ENCODE measurements at regions not wholly inside any gene's neighbourhood (a gene's known extent, or its start where the extent isn't known, plus 50 kb on each side); places are given as distances from the start of the nearest gene placed in this dataset.

- no peak overlapping the region for H3K4me3 ChIP-seq (ENCODE audit: low read length)
- Mint-ChIP-seq H3K27ac (peak overlapping the region; percentile 53), H3K4me1 (peaks cover 4% of the 10 kb centered on the region), H3K27me3 (ENCODE audit: insufficient read depth) (no peaks in the 10 kb centered on the region), H3K9me3 (no peaks in the 10 kb centered on the region), H3K36me3 (ENCODE audit: low read depth) (no peaks in the 10 kb centered on the region), H3K4me3 (no peak overlapping the region)
- TF ChIP-seq, protein P1, sequence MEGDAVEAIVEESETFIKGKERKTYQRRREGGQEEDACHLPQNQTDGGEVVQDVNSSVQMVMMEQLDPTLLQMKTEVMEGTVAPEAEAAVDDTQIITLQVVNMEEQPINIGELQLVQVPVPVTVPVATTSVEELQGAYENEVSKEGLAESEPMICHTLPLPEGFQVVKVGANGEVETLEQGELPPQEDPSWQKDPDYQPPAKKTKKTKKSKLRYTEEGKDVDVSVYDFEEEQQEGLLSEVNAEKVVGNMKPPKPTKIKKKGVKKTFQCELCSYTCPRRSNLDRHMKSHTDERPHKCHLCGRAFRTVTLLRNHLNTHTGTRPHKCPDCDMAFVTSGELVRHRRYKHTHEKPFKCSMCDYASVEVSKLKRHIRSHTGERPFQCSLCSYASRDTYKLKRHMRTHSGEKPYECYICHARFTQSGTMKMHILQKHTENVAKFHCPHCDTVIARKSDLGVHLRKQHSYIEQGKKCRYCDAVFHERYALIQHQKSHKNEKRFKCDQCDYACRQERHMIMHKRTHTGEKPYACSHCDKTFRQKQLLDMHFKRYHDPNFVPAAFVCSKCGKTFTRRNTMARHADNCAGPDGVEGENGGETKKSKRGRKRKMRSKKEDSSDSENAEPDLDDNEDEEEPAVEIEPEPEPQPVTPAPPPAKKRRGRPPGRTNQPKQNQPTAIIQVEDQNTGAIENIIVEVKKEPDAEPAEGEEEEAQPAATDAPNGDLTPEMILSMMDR (conservative IDR thresholded peaks at IDR 0.05), result no peak
- no peaks in the 10 kb centered on the region for H3K9me3 ChIP-seq (ENCODE audit: control insufficient read depth, low read length)
- no peak overlapping the region for H3K27ac ChIP-seq (ENCODE audit: low read depth, low read length)
- 67 to 76% methylated on average over 3 of the region's 3 CpGs for WGBS, 2 experiments (ENCODE audit: insufficient coverage in 1 of 2, insufficient read length in 1 of 2)
- no peaks in the 10 kb centered on the region for H3K27me3 ChIP-seq (ENCODE audit: control insufficient read depth, insufficient read depth, low read length, poor library complexity, severe bottlenecking)
- no peak overlapping the region for H3K9ac ChIP-seq (ENCODE audit: extremely low read depth, low read length, poor library complexity, severe bottlenecking)
- no peaks in the 10 kb centered on the region for H3K36me3 ChIP-seq (ENCODE audit: control insufficient read depth, insufficient read depth, low read length)
- peak; percentile 33 for DNase-seq
- peaks cover 4% of the 10 kb centered on the region for H3K4me1 ChIP-seq (ENCODE audit: control insufficient read depth, insufficient read depth, low read length)
Measured at GRCh38 chr6:141667580-141668309, 465.0 kb upstream of the GJE1 start.

- Histone ChIP-seq H3K9ac (ENCODE audit: extremely low read depth, low read length, poor library complexity, severe bottlenecking) (no peak overlapping the region), H3K4me1 (ENCODE audit: control insufficient read depth, insufficient read depth, low read length) (peaks cover 4% of the 10 kb centered on the region), H3K36me3 (ENCODE audit: control insufficient read depth, insufficient read depth, low read length) (no peaks in the 10 kb centered on the region), H3K27ac (ENCODE audit: low read depth, low read length) (no peak overlapping the region), H3K9me3 (ENCODE audit: control insufficient read depth, low read length) (no peaks in the 10 kb centered on the region), H3K27me3 (ENCODE audit: control insufficient read depth, insufficient read depth, low read length, poor library complexity, severe bottlenecking) (no peaks in the 10 kb centered on the region), H3K4me3 (ENCODE audit: low read length) (no peak overlapping the region)
- Mint-ChIP-seq H3K4me1 (peaks cover 4% of the 10 kb centered on the region), H3K9me3 (no peaks in the 10 kb centered on the region), H3K4me3 (no peak overlapping the region), H3K36me3 (ENCODE audit: low read depth) (no peaks in the 10 kb centered on the region), H3K27me3 (ENCODE audit: insufficient read depth) (no peaks in the 10 kb centered on the region), H3K27ac (no peak overlapping the region)
- TF ChIP-seq, protein P1 (conservative IDR thresholded peaks at IDR 0.05), result no peak
- 72 to 100% methylated on average over 1 of the region's 1 CpG for WGBS, 2 experiments (ENCODE audit: insufficient coverage in 1 of 2, insufficient read length in 1 of 2)
- no peak for DNase-seq
Measured at GRCh38 chr6:141666187-141666586, 466.5 kb upstream of the GJE1 start.

GRCh38 chr6:141664744-141665143, 468.0 kb upstream of the GJE1 start:
- DNase-seq, result no peak
- TF ChIP-seq, protein P1 (conservative IDR thresholded peaks at IDR 0.05), result no peak
- Histone ChIP-seq H3K4me3 (ENCODE audit: low read length) (no peak overlapping the region), H3K4me1 (ENCODE audit: control insufficient read depth, insufficient read depth, low read length) (peaks cover 4% of the 10 kb centered on the region), H3K27me3 (ENCODE audit: control insufficient read depth, insufficient read depth, low read length, poor library complexity, severe bottlenecking) (no peaks in the 10 kb centered on the region), H3K36me3 (ENCODE audit: control insufficient read depth, insufficient read depth, low read length) (no peaks in the 10 kb centered on the region), H3K9me3 (ENCODE audit: control insufficient read depth, low read length) (no peaks in the 10 kb centered on the region), H3K9ac (ENCODE audit: extremely low read depth, low read length, poor library complexity, severe bottlenecking) (no peak overlapping the region), H3K27ac (ENCODE audit: low read depth, low read length) (no peak overlapping the region)
- Mint-ChIP-seq H3K27me3 (ENCODE audit: insufficient read depth) (no peaks in the 10 kb centered on the region), H3K4me1 (peaks cover 4% of the 10 kb centered on the region), H3K9me3 (no peaks in the 10 kb centered on the region), H3K36me3 (ENCODE audit: low read depth) (no peaks in the 10 kb centered on the region), H3K4me3 (no peak overlapping the region), H3K27ac (no peak overlapping the region)
- 86 to 95% methylated on average over 2 of the region's 2 CpGs for WGBS, 2 experiments (ENCODE audit: insufficient coverage in 1 of 2, insufficient read length in 1 of 2)

All from endodermal cell (in vitro differentiated cells).